Body of pancreas (tissue), 4 donors: ENCODE measurements at regions not wholly inside any gene's neighbourhood (a gene's known extent, or its start where the extent isn't known, plus 50 kb on each side); places are given as distances from the start of the nearest gene placed in this dataset.

ENCODE experiments used
- ATAC-seq: fragments of 150-250 bp; one replicate; pipeline ENCODE4 v1.9.1; 2016
- DNase-seq, 4 donors: peaks; one replicate each; pipeline ENCODE4 v3.0.0-alpha.2; 2019
- H3K27ac ChIP-seq, 4 donors: fragments of 200-600 bp; sonication (generic); 1 replicate in 3 of 4; 2 replicates in 1 of 4; pipeline versions ENCODE4 v1.5.1 to v1.6.1; 2016 to 2019; ENCODE audit warnings: mild to moderate bottlenecking in 1 of 4, mixed read lengths in 1 of 4, moderate library complexity in 1 of 4
- H3K27me3 ChIP-seq, 2 donors: fragments of 200-600 bp; sonication (generic); one replicate each; pipeline ENCODE4 v1.6.0; 2016; ENCODE audit warnings: mild to moderate bottlenecking in 1 of 2
- H3K36me3 ChIP-seq, 2 donors: fragments of 200-600 bp; sonication (generic); replicated peaks in 1 of 2; 2 replicates each; pipeline ENCODE4 v1.5.1; 2016; ENCODE audit warnings: low read depth in 2 of 2; ENCODE audit not compliant: insufficient read depth in 1 of 2
- H3K4me1 ChIP-seq: fragments of 200-600 bp; sonication (generic); one replicate; pipeline ENCODE4 v1.6.0; 2016
- H3K4me3 ChIP-seq, 2 donors: fragments of 200-600 bp; sonication (generic); 1 replicate in 1 of 2; 2 replicates in 1 of 2; pipeline ENCODE4 v1.5.1; 2016 to 2019
- H3K9me3 ChIP-seq, 3 donors: fragments of 200-600 bp; sonication (generic); 1 replicate in 2 of 3; 2 replicates in 1 of 3; pipeline ENCODE4 v1.5.1; 2016
- POLR2A ChIP-seq, 3 donors: fragments of 450-650 bp; IDR thresholded peaks; one replicate each; pipeline ENCODE4 v1.6.1; 2016; ENCODE audit warnings: antibody characterized with exemption in 3 of 3, mild to moderate bottlenecking in 2 of 3
- WGBS, 2 donors: methylation state at CpG; one replicate each; pipeline ENCODE4 v1.1.5; 2017; 5-methylcytosine and 5-hydroxymethylcytosine counted together
- intact Hi-C: fragments of 100-400 bp; cut with DNase I; formaldehyde crosslinking; loops from one replicate; pipeline ENCODE4 v1.15.1; 2023
- TF ChIP-seq, protein P1 (sequence below), 7 experiments: fragments of 450-650 bp in 4 of 7; fragments of 200-600 bp in 3 of 7; sonication (generic) in 3 of 7; IDR thresholded peaks; one replicate each; pipeline ENCODE4 v1.5.1; 2016 to 2019; ENCODE audit warnings: antibody characterized with exemption in 7 of 7

DNA sequence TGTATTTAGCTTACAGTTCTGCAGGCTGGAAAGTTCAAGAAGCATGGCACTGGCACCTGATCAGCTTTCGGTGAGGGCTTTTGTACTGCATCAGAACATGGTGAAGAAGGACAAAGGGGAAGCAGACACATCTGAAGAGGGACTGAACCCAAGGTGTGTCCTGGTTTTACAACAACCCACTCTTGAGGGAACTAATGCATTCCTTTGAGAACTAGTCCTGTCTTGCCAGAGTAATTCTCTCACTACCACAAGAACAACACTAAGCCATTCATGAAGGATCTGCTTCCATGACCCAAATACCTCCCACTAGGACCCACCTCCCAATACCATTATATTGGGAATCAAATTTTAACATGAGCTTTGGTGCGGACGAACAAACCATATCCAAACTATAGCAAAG is 93.6 kb downstream of the RFC3 start:
- WGBS, 2 donors, result 95 to 97% methylated on average over 3 of the region's 3 CpGs
- no peak for DNase-seq
- H3K9me3 ChIP-seq, result no peaks in the 10 kb centered on the region
- no peak overlapping the region for H3K27ac ChIP-seq
- no peaks in the 10 kb centered on the region for H3K36me3 ChIP-seq
- no peaks in the 10 kb centered on the region for H3K27me3 ChIP-seq
- H3K4me1 ChIP-seq, result no peaks in the 10 kb centered on the region
- no peak for TF ChIP-seq POLR2A (IDR thresholded peaks at IDR 0.05)
- TF ChIP-seq, protein P1, sequence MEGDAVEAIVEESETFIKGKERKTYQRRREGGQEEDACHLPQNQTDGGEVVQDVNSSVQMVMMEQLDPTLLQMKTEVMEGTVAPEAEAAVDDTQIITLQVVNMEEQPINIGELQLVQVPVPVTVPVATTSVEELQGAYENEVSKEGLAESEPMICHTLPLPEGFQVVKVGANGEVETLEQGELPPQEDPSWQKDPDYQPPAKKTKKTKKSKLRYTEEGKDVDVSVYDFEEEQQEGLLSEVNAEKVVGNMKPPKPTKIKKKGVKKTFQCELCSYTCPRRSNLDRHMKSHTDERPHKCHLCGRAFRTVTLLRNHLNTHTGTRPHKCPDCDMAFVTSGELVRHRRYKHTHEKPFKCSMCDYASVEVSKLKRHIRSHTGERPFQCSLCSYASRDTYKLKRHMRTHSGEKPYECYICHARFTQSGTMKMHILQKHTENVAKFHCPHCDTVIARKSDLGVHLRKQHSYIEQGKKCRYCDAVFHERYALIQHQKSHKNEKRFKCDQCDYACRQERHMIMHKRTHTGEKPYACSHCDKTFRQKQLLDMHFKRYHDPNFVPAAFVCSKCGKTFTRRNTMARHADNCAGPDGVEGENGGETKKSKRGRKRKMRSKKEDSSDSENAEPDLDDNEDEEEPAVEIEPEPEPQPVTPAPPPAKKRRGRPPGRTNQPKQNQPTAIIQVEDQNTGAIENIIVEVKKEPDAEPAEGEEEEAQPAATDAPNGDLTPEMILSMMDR (IDR thresholded peaks at IDR 0.05), result no peak
- no peak overlapping the region for H3K4me3 ChIP-seq
- intact Hi-C loops, result no loop called here
- no peak for ATAC-seq

DNA sequence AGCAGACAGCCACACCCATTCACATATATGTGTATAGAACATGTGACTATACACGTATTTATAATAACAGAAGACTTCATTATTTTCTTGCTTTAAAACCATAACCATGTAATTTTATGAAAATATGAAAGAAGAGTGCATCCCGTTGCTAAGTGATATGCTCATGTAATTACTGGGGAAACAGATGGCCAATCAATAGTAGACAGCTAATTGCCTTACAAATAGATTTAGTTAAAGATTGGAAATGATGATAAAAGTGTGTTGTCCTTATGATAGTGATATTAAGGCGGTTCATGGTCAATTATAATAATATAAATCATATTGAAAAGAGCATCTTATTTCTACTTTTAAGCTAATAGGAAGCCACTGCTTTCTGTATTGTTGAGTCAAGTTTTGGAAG is 95.9 kb downstream of the RFC3 start:
- no peak for TF ChIP-seq POLR2A (IDR thresholded peaks at IDR 0.05)
- TF ChIP-seq, protein P1 (IDR thresholded peaks at IDR 0.05), result no peak
- H3K36me3 ChIP-seq, result no peaks in the 10 kb centered on the region
- ATAC-seq (no peak), DNase-seq (no peak)
- WGBS, 2 donors, result 80 to 87% methylated on average over 3 of the region's 3 CpGs
- H3K27me3 ChIP-seq, result no peaks in the 10 kb centered on the region
- no peak overlapping the region for H3K27ac ChIP-seq
- intact Hi-C loops, result no loop called here
- H3K9me3 ChIP-seq, result no peaks in the 10 kb centered on the region
- H3K4me1 ChIP-seq, result no peaks in the 10 kb centered on the region
- no peak overlapping the region for H3K4me3 ChIP-seq

DNA sequence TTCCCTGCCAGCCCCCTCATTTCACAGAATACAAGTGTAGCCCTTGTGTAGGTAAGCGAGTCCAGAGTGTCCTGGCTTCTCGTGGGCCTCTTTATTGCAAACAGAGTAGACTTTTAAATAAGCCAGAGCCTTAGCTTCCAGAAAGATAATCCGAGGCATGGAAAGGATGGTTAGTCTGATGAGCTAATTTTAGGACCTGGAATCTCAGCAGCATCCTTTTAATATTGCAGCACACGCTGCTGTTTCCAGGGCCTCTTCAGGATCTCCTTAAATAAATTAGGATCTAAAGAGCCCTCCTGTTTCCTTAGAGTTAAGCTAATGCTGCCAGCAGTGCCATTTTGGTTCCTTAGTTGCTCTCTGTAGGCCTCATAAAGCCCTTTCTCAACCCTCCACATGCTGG is 99.2 kb downstream of the RFC3 start:
- WGBS, 2 donors, result 77 to 79% methylated on average over 4 of the region's 4 CpGs
- Histone ChIP-seq H3K36me3 (no peaks in the 10 kb centered on the region), H3K4me1 (no peaks in the 10 kb centered on the region), H3K27ac (no peak overlapping the region), H3K9me3 (no peaks in the 10 kb centered on the region), H3K4me3 (no peak overlapping the region), H3K27me3 (no peaks in the 10 kb centered on the region)
- DNase-seq (no peak), ATAC-seq (no peak)
- intact Hi-C loops, result no loop called here
- TF ChIP-seq, protein P1 (IDR thresholded peaks at IDR 0.05), result no peak
- TF ChIP-seq POLR2A (IDR thresholded peaks at IDR 0.05), result no peak

DNA sequence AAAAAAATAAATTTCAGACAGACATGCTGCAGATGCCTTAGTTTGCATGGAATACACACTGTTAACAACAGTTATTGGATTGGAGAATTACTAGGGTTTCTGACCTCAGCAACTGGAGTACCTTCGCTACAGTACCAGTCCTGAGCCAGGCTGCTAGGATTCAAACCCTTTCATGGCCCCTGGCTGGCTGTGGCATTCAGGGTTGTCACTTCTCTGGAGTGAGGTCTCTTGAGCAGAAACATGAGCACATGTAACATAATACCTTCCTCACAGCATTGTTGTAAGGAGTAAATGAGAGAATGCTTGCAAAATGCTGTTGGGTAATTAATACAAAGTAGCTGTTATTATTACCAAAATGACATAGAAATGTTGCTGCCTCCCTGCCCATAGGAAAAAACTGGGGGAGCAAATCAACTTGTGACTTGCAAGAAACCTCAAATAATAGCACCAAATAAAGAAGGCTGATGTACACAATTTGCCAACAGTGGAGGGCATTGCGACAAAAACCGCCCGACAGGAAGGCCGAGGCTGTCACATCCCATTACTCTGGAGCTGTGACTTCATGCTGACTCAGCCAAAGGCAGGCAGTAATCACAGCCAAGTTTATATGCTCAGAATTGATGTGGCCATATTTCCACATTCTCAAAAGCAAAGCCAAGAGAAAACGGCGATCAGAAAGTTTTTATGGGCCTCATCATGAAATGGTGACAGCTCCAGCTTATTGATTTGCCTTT is 100.4 kb downstream of the RFC3 start:
- no peak for TF ChIP-seq POLR2A (IDR thresholded peaks at IDR 0.05)
- TF ChIP-seq, protein P1 (IDR thresholded peaks at IDR 0.05), result no peak
- peak in 1 of 4 donors; percentile 18 for DNase-seq
- Histone ChIP-seq H3K36me3 (no peaks in the 10 kb centered on the region), H3K27me3 (no peaks in the 10 kb centered on the region), H3K27ac (no peak overlapping the region), H3K4me3 (no peak overlapping the region), H3K4me1 (no peaks in the 10 kb centered on the region), H3K9me3 (no peaks in the 10 kb centered on the region)
- WGBS, 2 donors, result 70 to 71% methylated on average over 7 of the region's 7 CpGs
- intact Hi-C loops, result no loop called here
- ATAC-seq, result no peak

DNA sequence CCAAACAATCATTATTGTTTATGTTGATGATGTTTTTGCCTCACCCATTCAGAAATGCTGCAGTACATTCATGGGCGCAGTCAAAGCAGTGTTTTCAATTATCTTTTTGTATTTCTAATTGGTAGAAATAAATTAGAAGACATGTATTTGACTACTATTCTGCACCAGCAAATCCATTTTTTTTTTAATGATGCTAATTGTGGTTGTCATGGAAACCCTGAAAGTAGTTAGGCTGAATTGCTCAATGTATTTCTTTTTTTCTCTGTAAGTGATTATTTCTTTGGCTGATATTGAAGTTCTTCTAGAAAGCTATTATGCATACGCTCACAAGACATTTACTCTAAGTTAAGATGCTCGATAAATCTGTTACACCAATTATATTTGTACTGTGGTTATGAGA is 101.2 kb downstream of the RFC3 start:
- intact Hi-C loops, result no loop called here
- no peaks in the 10 kb centered on the region for H3K9me3 ChIP-seq
- WGBS, 2 donors, result 90 to 91% methylated on average over 3 of the region's 3 CpGs
- H3K4me1 ChIP-seq, result no peaks in the 10 kb centered on the region
- TF ChIP-seq, protein P1 (IDR thresholded peaks at IDR 0.05), result no peak
- no peak for TF ChIP-seq POLR2A (IDR thresholded peaks at IDR 0.05)
- H3K27me3 ChIP-seq, result no peaks in the 10 kb centered on the region
- H3K27ac ChIP-seq, result no peak overlapping the region
- no peaks in the 10 kb centered on the region for H3K36me3 ChIP-seq
- H3K4me3 ChIP-seq, result no peak overlapping the region
- no peak for ATAC-seq
- DNase-seq, result no peak
